IPS-20b (cell line): ENCODE measurements at regions not wholly inside any gene's neighbourhood (a gene's known extent, or its start where the extent isn't known, plus 50 kb on each side); places are given as distances from the start of the nearest gene placed in this dataset.
"Not testable (repeated sequence)": the region's sequence is repeated elsewhere in the genome, so short reads cannot be mapped to it uniquely, and the experiment has no call there.

ENCODE experiments used
- H3K27ac ChIP-seq: one replicate; pipeline ENCODE4 v1.5.1; 2013; ENCODE audit warnings: low read length
- H3K27me3 ChIP-seq: 2 replicates; pipeline ENCODE4 v1.6.1; 2013; ENCODE audit warnings: mild to moderate bottlenecking, low read length, inconsistent platforms; ENCODE audit not compliant: insufficient read depth
- H3K36me3 ChIP-seq: 2 replicates; pipeline ENCODE4 v1.6.1; 2013; ENCODE audit warnings: low read depth, mild to moderate bottlenecking, inconsistent platforms, low read length, moderate library complexity; ENCODE audit not compliant: insufficient read depth
- H3K4me1 ChIP-seq: 2 replicates; pipeline ENCODE4 v1.6.1; 2013; ENCODE audit warnings: mild to moderate bottlenecking, control low read depth, inconsistent platforms, low read length, moderate library complexity; ENCODE audit not compliant: insufficient read depth
- H3K4me3 ChIP-seq: 2 replicates; pipeline ENCODE4 v1.5.1; 2013; ENCODE audit warnings: mild to moderate bottlenecking, low read length, inconsistent platforms
- H3K9ac ChIP-seq: 2 replicates; pipeline ENCODE4 v1.6.1; 2013; ENCODE audit warnings: low read depth, mild to moderate bottlenecking, inconsistent platforms, low read length, moderate library complexity
- H3K9me3 ChIP-seq: 2 replicates; pipeline ENCODE4 v1.6.1; 2013; ENCODE audit warnings: mild to moderate bottlenecking, low read depth, low read length, inconsistent platforms; ENCODE audit not compliant: insufficient read depth

- H3K36me3 ChIP-seq, result no peaks in the 10 kb centered on the region
- no peak overlapping the region for H3K4me3 ChIP-seq
- H3K27me3 ChIP-seq, result no peaks in the 10 kb centered on the region
- H3K9ac ChIP-seq, result no peak overlapping the region
- no peaks in the 10 kb centered on the region for H3K4me1 ChIP-seq
- H3K9me3 ChIP-seq, result no peaks in the 10 kb centered on the region
- H3K27ac ChIP-seq, result no peak overlapping the region
Measured at GRCh38 chr14:34171431-34172172, 220.7 kb upstream of the EGLN3 start.

- Histone ChIP-seq H3K27me3 (no peaks in the 10 kb centered on the region), H3K4me3 (no peak overlapping the region), H3K9ac (no peak overlapping the region), H3K36me3 (no peaks in the 10 kb centered on the region), H3K27ac (no peak overlapping the region), H3K9me3 (no peaks in the 10 kb centered on the region), H3K4me1 (no peaks in the 10 kb centered on the region)
Measured at GRCh38 chr14:34170882-34171281, 220.0 kb upstream of the EGLN3 start.

- Histone ChIP-seq H3K27ac (no peak overlapping the region), H3K9me3 (no peaks in the 10 kb centered on the region), H3K9ac (no peak overlapping the region), H3K4me1 (no peaks in the 10 kb centered on the region), H3K4me3 (no peak overlapping the region), H3K36me3 (no peaks in the 10 kb centered on the region), H3K27me3 (no peaks in the 10 kb centered on the region)
Measured at GRCh38 chr14:34169561-34169960, 218.7 kb upstream of the EGLN3 start.

- Histone ChIP-seq H3K27ac (no peak overlapping the region), H3K9ac (no peak overlapping the region), H3K4me3 (no peak overlapping the region), H3K4me1 (no peaks in the 10 kb centered on the region), H3K27me3 (no peaks in the 10 kb centered on the region), H3K9me3 (no peaks in the 10 kb centered on the region), H3K36me3 (no peaks in the 10 kb centered on the region)
Measured at GRCh38 chr14:34168656-34169055, 217.8 kb upstream of the EGLN3 start.

DNA sequence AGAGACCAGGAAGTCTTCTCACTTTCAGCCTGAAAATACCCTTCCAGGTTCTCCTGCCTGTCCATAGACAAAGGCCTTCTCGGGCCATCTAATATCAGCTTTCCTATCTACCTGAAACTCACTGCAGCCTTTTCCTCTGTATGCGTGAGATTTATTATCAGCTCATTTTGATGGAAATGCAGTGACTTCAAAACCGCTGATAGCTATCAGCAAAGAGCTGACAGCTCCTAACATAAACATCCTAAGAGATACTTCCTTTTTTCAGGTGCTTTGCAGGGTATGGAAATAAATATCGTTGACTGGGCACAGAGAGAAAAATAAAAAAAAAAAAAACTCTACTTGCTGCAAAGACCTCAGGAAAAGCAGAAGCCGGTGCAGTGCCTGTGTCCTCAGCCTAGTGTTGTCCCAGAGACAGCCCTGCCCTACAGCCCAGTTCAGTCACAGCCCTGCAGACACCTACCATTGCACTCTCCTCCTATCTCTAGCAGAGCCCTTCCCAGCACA, 215.0 kb upstream of the EGLN3 start:
- no peak overlapping the region for H3K4me3 ChIP-seq
- H3K27me3 ChIP-seq, result no peaks in the 10 kb centered on the region
- no peak overlapping the region for H3K9ac ChIP-seq
- H3K9me3 ChIP-seq, result no peaks in the 10 kb centered on the region
- no peaks in the 10 kb centered on the region for H3K36me3 ChIP-seq
- no peaks in the 10 kb centered on the region for H3K4me1 ChIP-seq
- H3K27ac ChIP-seq, result no peak overlapping the region

DNA sequence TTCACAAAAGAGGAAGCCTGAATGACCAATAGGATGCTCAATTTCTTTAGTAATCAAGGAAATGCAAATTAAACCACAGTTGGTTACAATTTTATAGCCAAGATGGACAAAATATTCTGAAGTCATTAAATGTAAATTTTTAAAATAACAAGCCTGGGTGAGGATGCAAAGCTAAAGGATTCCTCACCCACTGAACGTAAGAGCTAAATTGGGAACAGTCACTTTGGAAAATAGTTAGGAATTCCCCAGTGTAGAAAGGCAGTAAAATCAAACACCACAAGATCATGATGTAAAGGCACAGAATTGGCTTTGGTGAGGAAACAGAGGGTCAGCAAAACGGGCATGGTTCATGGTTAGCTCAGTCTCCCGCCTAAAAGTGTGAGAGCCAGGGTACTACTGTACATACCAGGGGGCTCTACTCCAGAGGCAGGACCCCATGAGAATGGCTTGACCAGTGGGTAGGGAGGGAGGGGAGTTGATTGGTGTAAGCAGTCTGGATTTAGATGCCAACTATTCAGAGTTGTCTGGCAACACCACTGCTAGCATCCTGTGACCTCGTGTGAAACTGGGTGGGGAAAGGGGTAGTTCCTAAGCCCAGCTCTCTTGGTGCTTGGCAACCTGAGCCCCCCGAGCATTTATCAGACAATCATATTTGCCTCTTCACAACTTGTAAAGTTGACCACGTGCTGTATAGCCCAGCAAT, 213.4 kb upstream of the EGLN3 start:
- H3K4me3 ChIP-seq, result no peak overlapping the region
- H3K27me3 ChIP-seq, result no peaks in the 10 kb centered on the region
- no peaks in the 10 kb centered on the region for H3K4me1 ChIP-seq
- no peaks in the 10 kb centered on the region for H3K9me3 ChIP-seq
- no peak overlapping the region for H3K27ac ChIP-seq
- no peak overlapping the region for H3K9ac ChIP-seq
- H3K36me3 ChIP-seq, result no peaks in the 10 kb centered on the region

DNA sequence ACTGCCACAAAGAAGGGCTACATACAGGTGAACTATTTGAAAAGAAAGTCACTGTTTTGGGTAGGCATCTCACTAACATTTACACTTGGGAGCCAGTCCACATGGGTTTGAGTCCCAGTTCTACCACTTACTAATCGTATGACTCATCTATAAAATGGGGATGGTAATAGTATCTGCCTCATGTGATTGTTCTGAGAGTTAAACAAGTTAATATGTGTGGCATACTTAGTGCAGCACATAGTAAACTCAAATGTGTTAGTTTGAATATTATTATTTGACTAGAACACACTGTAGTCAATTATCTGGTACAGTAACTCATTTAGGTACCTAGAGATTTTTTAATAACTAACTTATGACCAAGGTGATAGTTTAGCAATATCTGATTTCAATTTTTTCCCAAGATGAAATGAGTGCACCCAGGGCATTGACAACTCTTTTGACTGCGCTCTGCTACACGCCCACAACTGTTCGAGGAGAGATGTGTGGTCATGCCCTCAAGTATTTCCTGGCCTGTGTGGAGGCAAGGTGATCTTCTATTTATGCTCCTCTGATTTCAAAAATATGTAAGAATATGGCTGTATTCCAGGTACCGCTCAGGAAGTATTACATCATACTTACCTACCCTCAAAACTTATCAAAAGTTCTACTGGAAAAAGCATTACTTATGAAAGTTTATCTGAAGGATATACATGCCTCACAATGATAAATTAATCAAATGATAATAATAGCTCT, 210.6 kb upstream of the EGLN3 start:
- no peaks in the 10 kb centered on the region for H3K4me1 ChIP-seq
- no peaks in the 10 kb centered on the region for H3K9me3 ChIP-seq
- no peak overlapping the region for H3K27ac ChIP-seq
- no peaks in the 10 kb centered on the region for H3K27me3 ChIP-seq
- no peak overlapping the region for H3K4me3 ChIP-seq
- H3K36me3 ChIP-seq, result no peaks in the 10 kb centered on the region
- no peak overlapping the region for H3K9ac ChIP-seq

GRCh38 chr14:34160619-34161018, 209.7 kb upstream of the EGLN3 start:
- Histone ChIP-seq H3K27ac (no peak overlapping the region), H3K4me1 (no peaks in the 10 kb centered on the region), H3K36me3 (no peaks in the 10 kb centered on the region)

DNA sequence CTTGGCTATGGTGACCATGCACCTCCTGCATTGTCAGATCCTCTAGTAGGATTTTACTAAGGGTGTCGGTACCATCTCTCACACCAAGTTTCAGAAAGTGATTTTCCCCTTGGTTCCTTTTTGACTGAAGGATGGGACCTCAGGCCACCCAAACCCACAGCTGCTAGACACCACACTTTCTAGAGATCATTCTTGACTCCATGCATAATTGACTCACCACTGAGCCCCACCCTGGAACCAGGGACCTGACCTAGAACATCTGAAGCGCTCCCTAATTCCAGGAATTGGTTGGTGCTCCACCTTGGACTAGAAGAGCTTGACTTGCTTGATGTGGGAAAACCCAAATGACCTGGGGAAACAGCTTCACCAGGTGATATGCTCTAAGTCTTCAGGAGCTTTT, 206.8 kb upstream of the EGLN3 start:
- no peak overlapping the region for H3K27ac ChIP-seq
- H3K9me3 ChIP-seq, result no peaks in the 10 kb centered on the region
- no peaks in the 10 kb centered on the region for H3K27me3 ChIP-seq
- no peaks in the 10 kb centered on the region for H3K4me1 ChIP-seq
- no peak overlapping the region for H3K9ac ChIP-seq
- H3K4me3 ChIP-seq, result no peak overlapping the region
- H3K36me3 ChIP-seq, result no peaks in the 10 kb centered on the region

More at GRCh38 chr14:34160619-34161018, 209.7 kb upstream of the EGLN3 start:
- no peak overlapping the region for H3K9ac ChIP-seq
- no peak overlapping the region for H3K4me3 ChIP-seq
- H3K27me3 ChIP-seq, result no peaks in the 10 kb centered on the region
- H3K9me3 ChIP-seq, result no peaks in the 10 kb centered on the region

DNA sequence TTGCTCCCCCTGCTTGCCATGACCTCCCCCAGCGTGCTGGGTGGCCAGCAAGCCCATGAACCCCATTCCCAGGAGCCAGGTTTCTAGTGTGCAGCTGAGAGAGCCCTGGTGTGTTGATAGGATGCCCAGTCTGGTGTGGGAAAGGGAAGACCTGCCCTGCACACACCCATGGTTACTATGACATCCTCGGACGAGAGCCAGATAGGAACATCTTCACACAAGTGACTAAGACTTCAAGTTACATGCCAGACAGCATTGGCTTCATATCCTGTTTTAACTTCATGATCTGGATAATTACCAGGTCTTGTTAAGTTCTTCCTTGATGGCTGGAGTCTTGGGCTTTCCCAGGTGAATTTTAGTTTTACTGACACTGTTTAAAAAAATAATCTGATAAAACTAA, 196.6 kb upstream of the EGLN3 start:
- peaks cover 17% of the 10 kb centered on the region for H3K9me3 ChIP-seq
- H3K4me3 ChIP-seq, result no peak overlapping the region
- no peak overlapping the region for H3K27ac ChIP-seq

GRCh38 chr14:34140127-34140526, 189.3 kb upstream of the EGLN3 start:
- not testable (repeated sequence) for H3K9me3 ChIP-seq, H3K9ac ChIP-seq, H3K4me3 ChIP-seq, H3K27me3 ChIP-seq, H3K36me3 ChIP-seq, H3K27ac ChIP-seq, H3K4me1 ChIP-seq

More for the DNA sequence above, 196.6 kb upstream of the EGLN3 start:
- no peaks in the 10 kb centered on the region for H3K4me1 ChIP-seq
- no peaks in the 10 kb centered on the region for H3K36me3 ChIP-seq
- H3K9ac ChIP-seq, result no peak overlapping the region
- no peaks in the 10 kb centered on the region for H3K27me3 ChIP-seq
